SU-DHL-6 (cell line): ENCODE measurements at regions not wholly inside any gene's neighbourhood (a gene's known extent, or its start where the extent isn't known, plus 50 kb on each side); places are given as distances from the start of the nearest gene placed in this dataset.

Source experiments
- CTCF ChIP-seq: fragments of 200-600 bp; sonication (generic); IDR thresholded peaks from one replicate; pipeline ENCODE4 v1.5.1; 2017; ENCODE audit warnings: antibody characterized with exemption, mild to moderate bottlenecking, low read length, moderate library complexity; ENCODE audit not compliant: insufficient read depth, poor library complexity, severe bottlenecking
- EZH2phosphoT487 ChIP-seq: fragments of 200-600 bp; sonication (generic), shearing (Covaris generic); conservative IDR thresholded peaks from 2 replicates; pipeline ENCODE4 v1.6.1; 2018; ENCODE audit warnings: mild to moderate bottlenecking, antibody characterized with exemption, low read length, moderate library complexity, mixed read lengths

GRCh38 chr5:6201631-6202030 is 176.7 kb downstream of the MED10 start:
- TF ChIP-seq CTCF (no peak), EZH2phosphoT487 (no peak)
